Stimulated activated CD8-positive, alpha-beta memory T cell treated with anti-CD3 and anti-CD28 coated beads, Interleukin-15, amount 100 ng/mL, for 24 hours (primary cell): ENCODE measurements at regions not wholly inside any gene's neighbourhood (a gene's known extent, or its start where the extent isn't known, plus 50 kb on each side); places are given as distances from the start of the nearest gene placed in this dataset.
"Not testable (repeated sequence)": the region's sequence is repeated elsewhere in the genome, so short reads cannot be mapped to it uniquely, and the experiment has no call there.

Experiments
- DNase-seq: peaks from one replicate; pipeline ENCODE4 v3.0.0-alpha.2; 2020; ENCODE audit warnings: low read depth

- no peak for DNase-seq
These were observed 98.1 kb downstream of the CCDC71L start for GRCh38 chr7:106562711-106563366.

GRCh38 chr7:106561666-106562411 lies 99.1 kb downstream of the CCDC71L start:
- DNase-seq = no peak

GRCh38 chr7:106561151-106561550 lies 99.8 kb downstream of the CCDC71L start:
- DNase-seq = no peak

GRCh38 chr7:106560482-106560881 lies 100.5 kb downstream of the CCDC71L start:
- no peak for DNase-seq

GRCh38 chr7:106556244-106556643 lies 104.7 kb downstream of the CCDC71L start:
- not testable (repeated sequence) for DNase-seq

- not testable (repeated sequence) for DNase-seq
These were observed 106.3 kb downstream of the CCDC71L start for GRCh38 chr7:106554623-106555022.

- DNase-seq = no peak
These were observed 107.5 kb downstream of the CCDC71L start for GRCh38 chr7:106553446-106553836.

GRCh38 chr7:106552645-106553445 lies 108.1 kb downstream of the CCDC71L start:
- DNase-seq = no peak

GRCh38 chr7:106551936-106552335 lies 109.0 kb downstream of the CCDC71L start:
- DNase-seq = no peak

GRCh38 chr7:106548491-106548890 lies 112.5 kb downstream of the CCDC71L start:
- no peak for DNase-seq

- no peak for DNase-seq
These were observed 115.7 kb downstream of the CCDC71L start for GRCh38 chr7:106545275-106545674.

- no peak for DNase-seq
These were observed 117.7 kb downstream of the CCDC71L start for GRCh38 chr7:106543221-106543757.

- no peak for DNase-seq
These were observed 118.3 kb downstream of the CCDC71L start for GRCh38 chr7:106542550-106543220.

- no peak for DNase-seq
These were observed 122.3 kb downstream of the CCDC71L start for GRCh38 chr7:106538638-106539037.

- no peak for DNase-seq
These were observed 123.8 kb downstream of the CCDC71L start for GRCh38 chr7:106537119-106537518.

GRCh38 chr7:106536079-106536478 lies 124.9 kb downstream of the CCDC71L start:
- DNase-seq = no peak

- DNase-seq = no peak
These were observed 125.6 kb downstream of the CCDC71L start for GRCh38 chr7:106535234-106535932.

- DNase-seq = no peak
These were observed 126.6 kb downstream of the CCDC71L start for GRCh38 chr7:106534271-106534846.

- DNase-seq = not testable (repeated sequence)
These were observed 130.8 kb downstream of the CCDC71L start for GRCh38 chr7:106530183-106530582.

GRCh38 chr7:106526617-106527016 lies 134.3 kb downstream of the CCDC71L start:
- not testable (repeated sequence) for DNase-seq

GRCh38 chr7:106524690-106525059 lies 136.3 kb downstream of the CCDC71L start:
- DNase-seq = no peak
